GM21526 (cell line): ENCODE measurements at regions not wholly inside any gene's neighbourhood (a gene's known extent, or its start where the extent isn't known, plus 50 kb on each side); places are given as distances from the start of the nearest gene placed in this dataset.

Source experiments
- ATAC-seq: cut with Tn5 transposase; IDR thresholded peaks from one replicate; pipeline ENCODE4 v1.9.1; 2021; ENCODE audit warnings: moderate library complexity; ENCODE audit not compliant: unreplicated experiment, low FRiP score

- no peak for ATAC-seq
Observed at GRCh38 chr16:76897816-76898215, 293.2 kb upstream of the MON1B start.

- ATAC-seq: no peak
Observed at GRCh38 chr16:76899767-76900166, 291.2 kb upstream of the MON1B start.

- no peak for ATAC-seq
Observed at GRCh38 chr16:76900285-76901263, 290.4 kb upstream of the MON1B start.

GRCh38 chr16:76906552-76906951, 284.4 kb upstream of the MON1B start:
- ATAC-seq: no peak

GRCh38 chr16:76910931-76911330, 280.1 kb upstream of the MON1B start:
- ATAC-seq: no peak

GRCh38 chr16:76913046-76913445, 277.9 kb upstream of the MON1B start:
- no peak for ATAC-seq

GRCh38 chr16:76926042-76926441, 264.9 kb upstream of the MON1B start:
- ATAC-seq: no peak

- ATAC-seq: no peak
Observed at GRCh38 chr16:76926595-76926994, 264.4 kb upstream of the MON1B start.

- ATAC-seq: no peak
Observed at GRCh38 chr16:76931186-76931585, 259.8 kb upstream of the MON1B start.

GRCh38 chr16:76932541-76933211, 258.3 kb upstream of the MON1B start:
- ATAC-seq: no peak

GRCh38 chr16:76940251-76940650, 250.7 kb upstream of the MON1B start:
- no peak for ATAC-seq

- ATAC-seq: no peak
Observed at GRCh38 chr16:76941113-76941512, 249.9 kb upstream of the MON1B start.

GRCh38 chr16:76942089-76942488, 248.9 kb upstream of the MON1B start:
- no peak for ATAC-seq

GRCh38 chr16:76943921-76944320, 247.1 kb upstream of the MON1B start:
- ATAC-seq: no peak

GRCh38 chr16:76946879-76947278, 244.1 kb upstream of the MON1B start:
- ATAC-seq: no peak

GRCh38 chr16:76947749-76948148, 243.2 kb upstream of the MON1B start:
- ATAC-seq: no peak

GRCh38 chr16:76955629-76956028, 235.4 kb upstream of the MON1B start:
- no peak for ATAC-seq

GRCh38 chr16:76956394-76956793, 234.6 kb upstream of the MON1B start:
- ATAC-seq: no peak

- ATAC-seq: no peak
Observed at GRCh38 chr16:76956841-76957240, 234.1 kb upstream of the MON1B start.

GRCh38 chr16:76959166-76959565, 231.8 kb upstream of the MON1B start:
- ATAC-seq: no peak

- peak; percentile 97 for ATAC-seq
Observed at GRCh38 chr16:76963614-76964315, 227.2 kb upstream of the MON1B start.
